Heart left ventricle (tissue), 13 donors: ENCODE measurements at regions not wholly inside any gene's neighbourhood (a gene's known extent, or its start where the extent isn't known, plus 50 kb on each side); places are given as distances from the start of the nearest gene placed in this dataset.

Experiments used
- CTCF ChIP-seq, 12 donors: fragments of 200-600 bp; sonication (generic) in 4 of 12; IDR thresholded peaks; one replicate each; pipeline versions ENCODE4 v1.5.0 to v1.8.0; 2018 to 2022; ENCODE audit warnings: antibody characterized with exemption in 12 of 12, mild to moderate bottlenecking in 5 of 12
- POLR2A ChIP-seq, 2 donors: fragments of 450-650 bp; IDR thresholded peaks; one replicate each; pipeline ENCODE4 v1.6.1; 2017; ENCODE audit warnings: antibody characterized with exemption in 2 of 2, mild to moderate bottlenecking in 2 of 2, moderate library complexity in 2 of 2
- donor health status: ischemic (EF 13 %, LVEDD 7.1; RV severe dilation, severe dysfunction).
- donor health status: DM: no; HTN: yes; CAD: no.
- donor health status: DM: no; HTN: no; CAD: no.
- donor health status: ischemic (EF 25% LVEDD 6.9; RV normal size, moderate dysfunction).
- donor health status: ischemic (EF 25% LVEDD 5.7; RV mildly dilated, moderate dysfunction).
- donor health status: ischemic (EF 35%, LVEDD 5.7; RV mildly dilated, moderate dysfunction).
- donor health status: nonischemic (EF 11% LVEDD 7.7; RV severe dilation, severe dysfunction).
- donor health status: DM: yes; HTN: yes; CAD: no.
- donor health status: PGD.
- donor health status: ischemic (EF 29% LVEDD 5.4; RV normal size, mild dysfunction).
- donor health status: nonischemic (EF 23%, LVEDD 6.1; RV moderate dilation, normal function).

- no peak for TF ChIP-seq CTCF (IDR thresholded peaks at IDR 0.05)
- no peak for TF ChIP-seq POLR2A (IDR thresholded peaks at IDR 0.05)
These were observed 271.4 kb downstream of the ETS1 start for GRCh38 chr11:128315933-128316332.
